HCT116 (cell line): ENCODE measurements at regions not wholly inside any gene's neighbourhood (a gene's known extent, or its start where the extent isn't known, plus 50 kb on each side); places are given as distances from the start of the nearest gene placed in this dataset.

ENCODE experiments used
- ATAC-seq: fragments of 200-7000 bp; cut with Tn5 transposase; 2 replicates; pipeline ENCODE4 v1.9.1; 2020; ENCODE audit warnings: mild to moderate bottlenecking, moderate library complexity
- BruUV-seq: library from RNA; stranded (reverse); fragments of 400-500 nt; replicated peaks from 2 replicates; lab custom pipeline; 2021; lab: Mats Ljungman, UMichigan
- CTCF ChIA-PET: fragments of 300-600 bp; sonication (Branson Sonifier 250); formaldehyde crosslinking; loops from one replicate; lab custom pipeline; 2021; ENCODE audit warnings: antibody characterized with exemption; lab: Charles Lee
- POLR2A ChIA-PET: fragments of 300-600, 350-600 bp; sonication (Branson Sonifier 250); formaldehyde crosslinking; loops from one replicate; lab custom pipeline; 2021; ENCODE audit warnings: antibody characterized with exemption; lab: Charles Lee
- RAD21 ChIA-PET, 2 experiments: fragments of 300-600 bp; sonication (Branson Sonifier 250); formaldehyde crosslinking; loops; one replicate each; lab custom pipeline; 2023; ENCODE audit warnings: low total read pairs in 2 of 2; ENCODE audit not compliant: uncharacterized antibody in 2 of 2, unreplicated experiment in 2 of 2, low non-redundant PET in 1 of 2; lab: Charles Lee
- DNase-seq: peaks from one replicate; pipeline ENCODE4 v3.0.0-alpha.2; 2010; ENCODE audit warnings: low read depth, low spot score
- H2AFZ ChIP-seq: fragments of 200-600 bp; shearing (Covaris generic), sonication (generic); 2 replicates; pipeline ENCODE4 v1.6.1; 2017; ENCODE audit warnings: low read depth, mixed run types, mixed read lengths, antibody characterized with exemption, low read length; ENCODE audit not compliant: poor library complexity, severe bottlenecking
- H3K27ac ChIP-seq: 2 replicates; pipeline ENCODE4 v1.5.1; 2012; ENCODE audit warnings: low read depth, low read length
- H3K27me3 ChIP-seq: fragments of 200-600 bp; sonication (generic); 2 replicates; pipeline ENCODE4 v1.6.1; 2016; ENCODE audit warnings: mixed run types, low read length, mixed read lengths; ENCODE audit not compliant: insufficient read depth
- H3K36me3 ChIP-seq, 2 experiments: fragments of 200-500 bp in 1 of 2; fragments of 200-600 bp in 1 of 2; sonication (Bioruptor generic) in 1 of 2; sonication (generic) in 1 of 2; 2 replicates each; pipeline versions ENCODE4 v1.5.1 to v1.6.1; 2014 to 2016; ENCODE audit warnings: low read length in 2 of 2, inconsistent platforms in 1 of 2, mixed read lengths in 1 of 2, mixed run types in 1 of 2; ENCODE audit not compliant: insufficient read depth in 2 of 2, control insufficient read depth in 1 of 2
- H3K4me1 ChIP-seq, 2 experiments: fragments of 200-600 bp in 1 of 2; sonication (generic) in 1 of 2; 2 replicates each; pipeline versions ENCODE4 v1.5.1 to v1.6.1; 2012 to 2017; ENCODE audit warnings: low read length in 2 of 2, inconsistent platforms in 1 of 2, mild to moderate bottlenecking in 1 of 2, mixed read lengths in 1 of 2, mixed run types in 1 of 2, moderate library complexity in 1 of 2; ENCODE audit not compliant: insufficient read depth in 2 of 2, control insufficient read depth in 1 of 2
- H3K4me2 ChIP-seq: fragments of 200-600 bp; sonication (generic); 2 replicates; pipeline ENCODE4 v1.6.1; 2017; ENCODE audit warnings: mixed run types, low read length, mixed read lengths
- H3K4me3 ChIP-seq, 2 experiments: fragments of 200-600 bp in 1 of 2; sonication (generic) in 1 of 2; replicated peaks in 1 of 2; 2 replicates each; pipeline ENCODE4 v1.5.1; 2011 to 2016; ENCODE audit warnings: low read length in 2 of 2, control low read depth in 1 of 2, low read depth in 1 of 2, mild to moderate bottlenecking in 1 of 2, mixed read lengths in 1 of 2, mixed run types in 1 of 2
- H3K79me2 ChIP-seq: fragments of 200-600 bp; sonication (generic); 2 replicates; pipeline ENCODE4 v1.6.1; 2017; ENCODE audit warnings: mild to moderate bottlenecking, mixed run types, low read length, moderate library complexity, mixed read lengths; ENCODE audit not compliant: insufficient read depth
- H3K9ac ChIP-seq: fragments of 200-600 bp; sonication (generic); 2 replicates; pipeline ENCODE4 v1.6.1; 2016; ENCODE audit warnings: low read length, mixed read lengths
- H3K9me2 ChIP-seq: fragments of 200-600 bp; sonication (generic), shearing (Covaris generic); 2 replicates; pipeline ENCODE4 v1.6.1; 2017; ENCODE audit warnings: mixed run types, mild to moderate bottlenecking, moderate library complexity; ENCODE audit not compliant: insufficient read depth
- H3K9me3 ChIP-seq, 2 experiments: fragments of 200-500 bp in 1 of 2; fragments of 200-600 bp in 1 of 2; sonication (Bioruptor generic) in 1 of 2; sonication (generic) in 1 of 2; 2 replicates each; pipeline ENCODE4 v1.6.1; 2014 to 2017; ENCODE audit warnings: low read length in 2 of 2, mixed read lengths in 2 of 2, inconsistent platforms in 1 of 2, low read depth in 1 of 2, mild to moderate bottlenecking in 1 of 2, mixed run types in 1 of 2, moderate library complexity in 1 of 2; ENCODE audit not compliant: control insufficient read depth in 1 of 2, insufficient read depth in 1 of 2
- H4K20me1 ChIP-seq: fragments of 200-600 bp; sonication (generic), shearing (Covaris generic); 2 replicates; pipeline ENCODE4 v1.6.1; 2017; ENCODE audit warnings: mixed run types, mild to moderate bottlenecking, moderate library complexity; ENCODE audit not compliant: insufficient read depth
- ELF1 ChIP-seq: IDR thresholded peaks from 2 replicates; pipeline ENCODE4 v1.6.1; 2012; ENCODE audit warnings: low read depth, borderline replicate concordance
- EZH2phosphoT487 ChIP-seq: fragments of 200-600 bp; IDR thresholded peaks from 2 replicates; pipeline ENCODE4 v1.6.1; 2018; ENCODE audit warnings: antibody characterized with exemption, borderline replicate concordance
- JUND ChIP-seq: IDR thresholded peaks from 2 replicates; pipeline ENCODE4 v1.6.1; 2012
- POLR2A ChIP-seq: IDR thresholded peaks from 2 replicates; pipeline ENCODE4 v1.7.0; 2011; ENCODE audit warnings: borderline replicate concordance; ENCODE audit not compliant: insufficient read depth, insufficient read length; ENCODE audit errors: extremely low read depth
- RAD21 ChIP-seq: IDR thresholded peaks from 2 replicates; pipeline ENCODE4 v1.6.1; 2012; ENCODE audit warnings: low read depth, mild to moderate bottlenecking
- SIN3A ChIP-seq: IDR thresholded peaks from 2 replicates; pipeline ENCODE4 v1.6.1; 2012; ENCODE audit warnings: low read depth
- ZFX ChIP-seq: fragments of 450-650 bp; IDR thresholded peaks from 2 replicates; pipeline ENCODE4 v1.6.1; 2017
- ZNF274 ChIP-seq: fragments of 200-500 bp; sonication (Bioruptor generic); IDR thresholded peaks from 2 replicates; pipeline ENCODE4 v1.6.1; 2014; ENCODE audit warnings: mild to moderate bottlenecking, low read depth, low read length, inconsistent platforms
- intact Hi-C: fragments of 100-400 bp; cut with micrococcal nuclease; formaldehyde crosslinking; loops from 2 replicates; pipeline ENCODE4 v1.10.0; 2022
- TF ChIP-seq, protein P1 (sequence below): IDR thresholded peaks from 2 replicates; pipeline ENCODE4 v1.6.1; 2012
- TF ChIP-seq, protein P2 (sequence below): IDR thresholded peaks from 2 replicates; pipeline ENCODE4 v1.6.1; 2011; ENCODE audit warnings: mild to moderate bottlenecking, low read length, moderate library complexity; ENCODE audit not compliant: insufficient replicate concordance; ENCODE audit errors: extremely low read depth

DNA sequence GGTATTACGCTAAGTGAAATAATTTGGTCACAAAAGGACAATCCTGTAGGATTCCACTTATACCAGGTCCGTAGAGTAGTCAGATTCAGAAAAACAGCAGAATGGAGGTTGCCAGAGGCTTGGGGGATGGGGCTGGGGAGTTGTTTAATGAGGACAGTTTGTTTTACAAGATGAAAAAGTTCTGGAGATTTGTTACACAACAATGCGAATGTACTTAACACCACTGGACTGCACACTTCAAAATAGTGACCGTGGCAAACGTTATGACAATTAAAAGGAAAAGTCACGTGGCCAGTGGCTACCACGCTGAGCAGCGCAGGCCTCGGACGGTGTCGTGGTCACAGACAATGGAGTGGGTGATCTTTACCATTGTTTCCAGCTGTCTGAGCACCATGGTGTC, 338.1 kb downstream of the SEC14L1 start:
- ChIA-PET CTCF (no interaction called here), POLR2A (no interaction called here), RAD21 (no interaction called here)
- Histone ChIP-seq H3K27me3 (no peaks in the 10 kb centered on the region), H3K4me3 (no peak overlapping the region), H3K36me3 (peaks cover 6 to 19% of the 10 kb centered on the region in 2 experiments; a peak in 2 of 4 replicates), H2AFZ (no peak overlapping the region), H3K79me2 (peaks cover 69% of the 10 kb centered on the region), H4K20me1 (no peaks in the 10 kb centered on the region; the same call in 1 of the 2 replicates), H3K27ac (no peak overlapping the region), H3K4me2 (no peak overlapping the region), H3K9me2 (no peaks in the 10 kb centered on the region), H3K9ac (no peak overlapping the region), H3K9me3 (no peaks in the 10 kb centered on the region), H3K4me1 (peaks cover 15 to 47% of the 10 kb centered on the region in 2 experiments)
- intact Hi-C loops, result loop anchor here (5.0 kb wide), 1 partner anchor 392 kb away; no protein-coding TSS in a partner anchor
- no peak for TF ChIP-seq EZH2phosphoT487
- TF ChIP-seq JUND, result no peak
- TF ChIP-seq ELF1, result no peak
- no peak for TF ChIP-seq RAD21
- TF ChIP-seq ZFX, result no peak
- no peak for TF ChIP-seq ZNF274
- no peak for TF ChIP-seq POLR2A
- TF ChIP-seq, protein P1, sequence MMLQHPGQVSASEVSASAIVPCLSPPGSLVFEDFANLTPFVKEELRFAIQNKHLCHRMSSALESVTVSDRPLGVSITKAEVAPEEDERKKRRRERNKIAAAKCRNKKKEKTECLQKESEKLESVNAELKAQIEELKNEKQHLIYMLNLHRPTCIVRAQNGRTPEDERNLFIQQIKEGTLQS, result no peak
- TF ChIP-seq, protein P2, sequence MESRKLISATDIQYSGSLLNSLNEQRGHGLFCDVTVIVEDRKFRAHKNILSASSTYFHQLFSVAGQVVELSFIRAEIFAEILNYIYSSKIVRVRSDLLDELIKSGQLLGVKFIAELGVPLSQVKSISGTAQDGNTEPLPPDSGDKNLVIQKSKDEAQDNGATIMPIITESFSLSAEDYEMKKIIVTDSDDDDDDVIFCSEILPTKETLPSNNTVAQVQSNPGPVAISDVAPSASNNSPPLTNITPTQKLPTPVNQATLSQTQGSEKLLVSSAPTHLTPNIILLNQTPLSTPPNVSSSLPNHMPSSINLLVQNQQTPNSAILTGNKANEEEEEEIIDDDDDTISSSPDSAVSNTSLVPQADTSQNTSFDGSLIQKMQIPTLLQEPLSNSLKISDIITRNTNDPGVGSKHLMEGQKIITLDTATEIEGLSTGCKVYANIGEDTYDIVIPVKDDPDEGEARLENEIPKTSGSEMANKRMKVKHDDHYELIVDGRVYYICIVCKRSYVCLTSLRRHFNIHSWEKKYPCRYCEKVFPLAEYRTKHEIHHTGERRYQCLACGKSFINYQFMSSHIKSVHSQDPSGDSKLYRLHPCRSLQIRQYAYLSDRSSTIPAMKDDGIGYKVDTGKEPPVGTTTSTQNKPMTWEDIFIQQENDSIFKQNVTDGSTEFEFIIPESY, result no peak
- TF ChIP-seq SIN3A, result no peak
- no TSS peak for BruUV-seq
- ATAC-seq (no peak), DNase-seq (no peak)
